NOMO-1 treated with dmso at 0.1 percent for 144 hours (cell line): ENCODE measurements at regions not wholly inside any gene's neighbourhood (a gene's known extent, or its start where the extent isn't known, plus 50 kb on each side); places are given as distances from the start of the nearest gene placed in this dataset.
"Not testable (repeated sequence)": the region's sequence is repeated elsewhere in the genome, so short reads cannot be mapped to it uniquely, and the experiment has no call there.

Experiments
- DNase-seq: peaks from one replicate; lab custom pipeline; 2025; ENCODE audit not compliant: unreplicated experiment; lab: John Stamatoyannopoulos, UW

GRCh38 chr16:10312784-10313724 lies 72.8 kb upstream of the ATF7IP2 start:
- DNase-seq = no peak

GRCh38 chr16:10314317-10314716 lies 71.5 kb upstream of the ATF7IP2 start:
- DNase-seq = no peak

GRCh38 chr16:10314811-10315210 lies 71.0 kb upstream of the ATF7IP2 start:
- DNase-seq = no peak

- DNase-seq = no peak
Measured at GRCh38 chr16:10317425-10318001, 68.3 kb upstream of the ATF7IP2 start.

- no peak for DNase-seq
Measured at GRCh38 chr16:10318798-10319500, 66.9 kb upstream of the ATF7IP2 start.

GRCh38 chr16:10321407-10322387 lies 64.2 kb upstream of the ATF7IP2 start:
- no peak for DNase-seq

- no peak for DNase-seq
Measured at GRCh38 chr16:10322723-10323527, 62.9 kb upstream of the ATF7IP2 start.

GRCh38 chr16:10323528-10323869 lies 62.4 kb upstream of the ATF7IP2 start:
- no peak for DNase-seq

GRCh38 chr16:10324210-10324609 lies 61.7 kb upstream of the ATF7IP2 start:
- DNase-seq = no peak

GRCh38 chr16:10325783-10326543 lies 59.9 kb upstream of the ATF7IP2 start:
- no peak for DNase-seq

- DNase-seq = no peak
Measured at GRCh38 chr16:10326647-10327046, 59.2 kb upstream of the ATF7IP2 start.

GRCh38 chr16:10328291-10328690 lies 57.6 kb upstream of the ATF7IP2 start:
- DNase-seq = not testable (repeated sequence)

GRCh38 chr16:10332241-10332640 lies 53.6 kb upstream of the ATF7IP2 start:
- DNase-seq = no peak

- no peak for DNase-seq
Measured at GRCh38 chr16:10332775-10333174, 53.1 kb upstream of the ATF7IP2 start.

- no peak for DNase-seq
Measured at GRCh38 chr16:10333321-10334032, 52.4 kb upstream of the ATF7IP2 start.

- no peak for DNase-seq
Measured at GRCh38 chr16:10335681-10336080, 50.2 kb upstream of the ATF7IP2 start.
